ENCODE measurements at regions not wholly inside any gene's neighbourhood (a gene's known extent, or its start where the extent isn't known, plus 50 kb on each side); places are given as distances from the start of the nearest gene placed in this dataset.

- ATAC-seq = no peak
- H3K36me3 Mint-ChIP-seq (ENCODE audit: low read depth) = peaks cover 34% of the 10 kb centered on the region
These were observed 998.1 kb upstream of the TMEM132C start for GRCh38 chr12:127268706-127269425.

More at GRCh38 chr12:127268706-127269425, 998.1 kb upstream of the TMEM132C start:
- Histone ChIP-seq H3K27ac (ENCODE audit: low read depth) (no peak overlapping the region), H3K4me2 (no peak overlapping the region), H3F3A (replicated peaks; ENCODE audit: low read depth) (no peaks in the 10 kb centered on the region), H3K79me2 (replicated peaks; ENCODE audit: insufficient read depth) (no peaks in the 10 kb centered on the region), H4K20me1 (replicated peaks; ENCODE audit: insufficient read depth) (no peaks in the 10 kb centered on the region), H3K4me1 (ENCODE audit: insufficient read depth) (no peaks in the 10 kb centered on the region), H2AFZ (no peak overlapping the region), H3K36me3 (ENCODE audit: insufficient read depth) (no peaks in the 10 kb centered on the region), H3K4me3 (no peak overlapping the region), H3K9me2 (ENCODE audit: insufficient read depth) (no peaks in the 10 kb centered on the region), H3K27me3 (ENCODE audit: insufficient read depth) (no peaks in the 10 kb centered on the region)
- Mint-ChIP-seq H3K9me3 (peaks cover 92% of the 10 kb centered on the region), H3K27me3 (ENCODE audit: insufficient read depth, low read depth, poor library complexity) (peaks cover 5% of the 10 kb centered on the region), H3K4me3 (no peak overlapping the region), H3K27ac (no peak overlapping the region), H3K4me1 (no peaks in the 10 kb centered on the region)
- DNase-seq (ENCODE audit: low spot score) = no peak
- TF ChIP-seq NANOG (IDR thresholded peaks at IDR 0.05; ENCODE audit: borderline replicate concordance) = no peak
- TF ChIP-seq STAT1 (IDR thresholded peaks at IDR 0.05; ENCODE audit: unreplicated experiment) = no peak
- no peak for TF ChIP-seq ZNF462 (CRISPR knock-in tag; IDR thresholded peaks at IDR 0.05)
- no peak for TF ChIP-seq EZH2phosphoT487 (IDR thresholded peaks at IDR 0.05; ENCODE audit: unreplicated experiment)
